ENCODE measurements at regions not wholly inside any gene's neighbourhood (a gene's known extent, or its start where the extent isn't known, plus 50 kb on each side); places are given as distances from the start of the nearest gene placed in this dataset.
A peak's percentile ranks its signal among the peaks of the same experiment; 100 is the strongest.

DNA sequence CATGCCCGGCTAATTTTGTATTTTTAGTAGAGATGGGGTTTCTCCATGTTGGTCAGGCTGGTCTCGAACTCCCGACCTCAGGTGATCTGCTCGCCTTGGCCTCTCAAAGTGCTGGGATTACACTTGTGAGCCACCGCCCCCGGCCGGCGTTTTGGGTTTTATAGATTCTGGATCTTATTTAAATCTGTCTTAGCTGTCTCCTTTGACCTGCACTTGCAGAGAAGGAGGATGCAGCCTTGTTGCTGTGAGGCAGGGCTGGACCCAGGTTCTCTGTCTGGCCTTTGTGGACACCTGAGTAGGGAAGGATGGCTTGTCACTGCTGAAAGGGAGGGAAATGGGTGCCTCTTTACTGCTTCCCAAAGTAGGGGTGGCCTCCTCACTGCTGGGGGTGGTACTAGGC lies 83.0 kb upstream of the HS6ST1 start:
- no peak for DNase-seq (ENCODE audit: low read depth)

DNA sequence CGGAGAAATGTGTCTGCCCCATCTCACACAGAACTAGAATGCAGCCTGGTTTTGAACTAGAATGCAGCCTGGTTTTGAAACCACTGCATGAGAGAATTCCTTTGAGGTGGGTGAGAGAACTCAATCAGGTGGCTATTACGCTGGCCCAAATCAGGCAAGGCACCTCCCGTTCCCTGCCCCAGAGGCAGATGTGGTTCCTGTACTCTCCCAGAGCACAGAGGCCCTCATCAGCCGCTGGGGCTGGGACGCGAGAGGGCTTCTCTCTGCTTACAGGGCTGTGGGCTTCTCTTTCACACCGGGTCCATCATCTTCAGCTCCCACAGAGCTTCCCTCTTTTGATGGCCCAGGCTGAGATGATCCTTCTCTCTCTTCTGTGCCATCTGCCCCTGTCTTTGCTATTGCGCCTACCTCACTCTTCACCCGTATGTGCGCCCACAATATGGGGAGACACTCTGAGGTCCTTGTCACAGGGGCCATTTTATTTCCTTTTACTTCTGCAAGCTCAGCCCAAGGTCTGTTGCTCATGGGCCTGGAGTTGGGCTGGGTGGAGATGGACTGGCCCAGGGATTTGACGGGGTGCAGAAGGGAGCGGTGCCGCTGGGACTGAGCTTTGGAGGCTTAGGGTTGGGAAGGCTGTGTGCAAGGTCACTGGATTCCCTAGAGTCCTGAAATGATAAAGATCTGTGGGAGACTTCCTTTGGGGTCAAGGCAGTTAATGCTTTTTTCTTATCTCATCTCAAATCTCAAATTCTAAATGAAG lies 84.4 kb upstream of the HS6ST1 start:
- DNase-seq (ENCODE audit: low read depth), result no peak

DNA sequence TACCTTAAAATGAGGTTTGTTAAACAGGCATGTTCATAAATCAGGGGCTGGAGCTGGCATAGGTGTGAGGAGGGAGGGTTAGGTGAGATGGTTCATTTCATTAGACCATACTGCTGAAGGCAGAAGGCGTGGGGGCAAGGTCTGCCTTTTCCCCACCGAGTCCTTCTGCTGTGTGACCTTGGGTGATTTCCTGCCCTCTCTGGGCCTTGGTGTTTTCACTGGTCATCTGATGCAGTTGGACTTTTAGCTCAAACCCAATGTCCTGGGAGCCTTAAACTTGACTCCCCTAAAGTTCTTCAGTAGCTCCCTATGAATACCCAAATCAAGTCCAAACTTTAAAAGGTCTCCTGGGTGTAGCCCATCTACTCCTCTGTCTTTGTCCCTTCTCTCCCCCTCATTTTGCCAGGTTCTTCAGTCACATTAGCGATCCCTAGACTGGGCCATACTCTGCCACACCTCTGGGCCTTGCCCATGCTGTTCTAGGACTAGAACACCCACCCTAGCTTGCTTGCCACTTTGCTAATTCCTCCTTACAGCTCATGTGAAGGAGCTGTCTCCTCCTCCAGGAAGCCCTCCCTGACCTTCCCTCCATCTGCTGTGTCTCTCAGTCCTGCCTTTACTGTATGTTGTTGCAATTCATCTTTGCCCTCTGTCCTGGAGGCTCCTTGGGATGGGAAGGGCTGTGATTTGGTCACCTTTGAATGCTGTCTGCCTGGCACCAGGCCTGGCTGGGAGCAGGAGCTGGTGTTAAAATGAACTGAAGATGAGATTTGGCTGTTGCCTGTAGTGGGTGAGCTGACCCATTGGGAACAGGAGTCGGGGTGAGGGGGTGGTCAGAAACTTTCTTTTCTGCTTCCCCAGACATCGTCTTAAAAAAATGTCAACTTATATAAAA lies 85.4 kb upstream of the HS6ST1 start:
- DNase-seq (ENCODE audit: low read depth), result no peak

DNA sequence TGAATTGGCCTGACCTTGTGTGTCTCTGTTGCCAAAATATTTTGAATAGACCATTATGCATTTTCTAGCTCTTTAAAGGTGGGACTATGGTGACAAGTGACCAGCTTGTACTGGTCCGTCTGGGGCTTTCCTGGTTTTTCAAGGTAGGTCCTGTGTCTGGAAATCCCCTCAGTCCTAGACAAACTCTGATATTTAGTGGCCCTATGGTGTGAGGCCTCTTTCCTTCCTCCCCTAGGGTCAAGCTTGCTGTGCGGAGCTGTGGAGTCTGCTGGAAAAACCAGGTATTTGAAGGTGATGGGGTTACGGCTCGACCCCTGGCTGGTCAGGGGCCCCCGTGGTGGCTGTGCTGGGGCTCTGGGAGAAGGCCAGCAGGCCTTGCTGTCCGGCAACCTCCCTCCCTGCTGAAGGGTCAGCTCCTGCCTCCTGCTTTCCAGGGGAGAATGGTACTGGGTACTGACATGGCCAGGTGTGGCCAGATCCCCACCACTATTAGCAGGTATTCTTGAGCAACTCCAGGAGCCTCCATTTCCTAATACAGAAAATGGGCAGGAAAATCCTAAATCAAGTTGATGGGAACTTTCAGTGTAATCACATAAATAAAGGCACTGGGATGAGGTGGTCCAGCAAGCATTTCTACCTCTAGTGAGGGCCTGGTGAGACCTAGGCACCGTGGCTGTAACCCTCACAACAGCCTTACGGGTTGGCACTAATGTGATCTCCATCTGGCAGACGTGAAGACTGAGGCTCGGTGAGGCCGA lies 86.2 kb upstream of the HS6ST1 start:
- DNase-seq (ENCODE audit: low read depth), result no peak

DNA sequence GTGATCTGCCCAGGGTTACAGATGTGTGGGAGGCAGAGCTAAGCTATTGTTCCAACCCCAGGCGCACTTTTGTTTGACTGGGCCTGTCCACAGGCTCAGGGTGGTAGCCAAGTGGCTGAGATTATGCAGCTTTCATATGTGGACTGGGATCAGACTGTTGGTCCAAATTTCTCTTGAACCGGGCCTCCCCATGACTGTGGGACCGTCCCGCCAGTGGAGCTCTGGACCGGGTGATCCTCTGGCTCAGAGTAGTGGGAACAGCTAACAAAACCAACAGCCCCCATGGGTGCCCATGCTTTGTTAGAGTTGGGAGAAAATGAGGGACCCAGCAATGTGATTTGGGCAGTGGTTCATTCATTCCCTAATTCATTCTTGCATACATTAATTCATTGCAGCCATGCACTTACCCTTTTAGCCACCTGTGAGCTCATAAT lies 86.8 kb upstream of the HS6ST1 start:
- no peak for DNase-seq (ENCODE audit: low read depth)

DNA sequence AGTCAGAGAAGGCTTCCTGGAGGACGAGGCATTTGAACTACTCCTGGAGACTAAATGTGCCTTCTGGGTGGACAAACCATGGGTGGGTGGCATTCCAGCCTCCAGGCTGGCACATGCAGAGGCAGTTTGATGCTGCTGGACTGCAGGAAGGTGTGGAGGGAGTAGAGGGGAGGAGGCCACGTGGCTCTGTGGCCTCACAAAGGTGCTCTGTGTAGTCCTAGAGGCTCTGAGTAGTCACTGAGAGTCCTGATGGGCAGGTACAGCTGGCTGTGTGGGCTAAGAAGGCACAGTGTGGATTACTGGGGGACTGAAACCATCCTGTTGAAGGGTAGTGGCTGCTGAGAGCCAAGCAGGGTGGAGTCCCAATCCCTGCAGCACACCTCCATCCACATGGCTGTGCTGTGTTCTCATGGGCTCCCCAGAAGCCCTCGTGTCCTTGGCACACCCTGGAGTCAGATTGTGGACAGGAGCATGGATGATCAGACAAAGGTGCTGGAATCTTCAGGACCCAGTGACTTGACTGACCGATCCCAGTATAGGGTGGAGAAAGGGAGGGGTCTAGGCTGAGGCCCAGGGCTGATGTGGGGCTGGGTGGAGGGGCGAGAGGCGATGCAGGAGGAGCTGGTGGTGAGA lies 87.4 kb upstream of the HS6ST1 start:
- DNase-seq (ENCODE audit: low read depth), result no peak

DNA sequence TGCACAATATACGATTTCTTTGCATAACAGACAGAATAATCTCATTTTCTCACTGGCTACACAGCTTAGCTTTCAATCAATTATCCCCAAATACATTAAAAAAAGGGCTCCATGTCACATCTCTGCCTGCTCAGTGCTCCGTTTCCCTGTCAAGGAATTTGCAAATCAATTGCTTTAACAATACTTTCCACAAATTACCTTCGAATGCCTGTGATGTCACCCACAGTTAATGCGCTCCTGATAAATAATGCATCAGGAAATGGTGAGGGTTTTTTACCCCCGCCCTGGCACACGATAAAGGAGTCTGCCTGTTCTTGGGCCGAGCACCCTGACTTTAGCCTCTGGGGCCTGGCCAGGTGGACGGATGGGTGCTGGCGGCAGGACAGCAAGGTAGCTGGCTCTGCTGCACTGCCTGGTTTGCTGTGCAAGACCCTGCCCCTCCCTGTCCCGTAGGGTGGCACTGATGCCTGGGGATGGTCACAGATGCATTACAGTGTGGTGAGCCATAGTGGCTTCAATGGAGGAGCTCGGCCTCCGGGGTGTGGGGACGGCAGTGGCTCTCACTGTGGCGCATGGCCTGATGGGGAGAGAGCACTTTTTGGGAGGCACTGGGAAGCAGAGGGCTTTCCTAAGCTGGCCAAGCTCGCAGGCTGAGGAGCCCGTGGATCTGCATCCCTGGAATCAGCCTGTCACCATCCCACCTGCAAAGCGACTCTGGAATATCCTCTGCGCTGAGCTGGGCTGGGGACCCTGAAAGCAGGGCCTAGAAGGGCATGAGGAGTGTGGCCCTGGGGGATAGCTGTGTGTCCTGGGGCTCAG lies 88.3 kb upstream of the HS6ST1 start:
- no peak for DNase-seq (ENCODE audit: low read depth)

DNA sequence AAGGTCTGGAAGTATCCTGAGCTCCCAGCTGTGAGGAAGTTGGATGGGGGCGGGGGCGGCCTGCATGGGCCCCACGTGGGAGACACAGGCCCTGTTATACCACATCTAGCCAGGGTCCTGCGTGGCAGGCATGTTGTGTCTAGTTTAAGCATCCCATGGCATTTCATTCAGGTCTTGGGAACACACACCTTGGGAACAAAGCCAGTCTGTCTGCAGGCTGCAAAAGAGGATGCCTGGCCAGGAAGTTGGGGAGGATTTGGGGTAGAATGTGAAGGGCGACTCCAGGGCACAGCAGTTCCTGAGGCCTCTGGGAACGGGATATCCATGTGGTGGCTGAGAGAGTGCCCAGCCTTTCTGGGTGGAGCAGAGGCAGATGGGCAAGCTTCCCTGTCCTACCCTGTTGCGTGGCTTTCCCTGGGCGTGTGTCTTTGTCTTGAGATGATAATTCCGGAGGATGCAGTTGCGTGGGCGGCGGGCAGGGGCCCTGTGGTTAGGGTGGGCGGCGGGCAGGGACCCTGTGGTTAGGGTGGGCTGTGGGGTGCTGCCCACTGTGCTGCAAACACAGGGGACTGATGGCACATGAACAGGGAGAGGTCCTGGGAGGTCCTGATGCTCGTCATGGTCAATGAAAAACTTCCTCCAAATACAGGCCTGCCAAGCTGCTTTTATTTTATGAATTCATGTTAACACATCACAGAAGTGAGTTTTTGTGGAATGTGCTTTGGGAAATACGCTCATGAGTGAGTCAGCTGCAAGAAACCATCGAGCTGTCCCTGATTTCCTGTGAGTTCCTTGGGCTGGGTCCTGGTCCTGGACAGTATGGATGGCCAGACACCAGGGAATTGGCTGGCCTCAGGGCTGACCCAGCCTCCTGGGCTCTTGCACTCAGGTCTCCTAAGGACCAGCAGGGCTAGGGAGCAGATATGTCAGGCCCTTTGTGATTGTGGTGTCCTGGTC lies 90.0 kb upstream of the HS6ST1 start:
- peak; percentile 92 for DNase-seq (ENCODE audit: low read depth)

DNA sequence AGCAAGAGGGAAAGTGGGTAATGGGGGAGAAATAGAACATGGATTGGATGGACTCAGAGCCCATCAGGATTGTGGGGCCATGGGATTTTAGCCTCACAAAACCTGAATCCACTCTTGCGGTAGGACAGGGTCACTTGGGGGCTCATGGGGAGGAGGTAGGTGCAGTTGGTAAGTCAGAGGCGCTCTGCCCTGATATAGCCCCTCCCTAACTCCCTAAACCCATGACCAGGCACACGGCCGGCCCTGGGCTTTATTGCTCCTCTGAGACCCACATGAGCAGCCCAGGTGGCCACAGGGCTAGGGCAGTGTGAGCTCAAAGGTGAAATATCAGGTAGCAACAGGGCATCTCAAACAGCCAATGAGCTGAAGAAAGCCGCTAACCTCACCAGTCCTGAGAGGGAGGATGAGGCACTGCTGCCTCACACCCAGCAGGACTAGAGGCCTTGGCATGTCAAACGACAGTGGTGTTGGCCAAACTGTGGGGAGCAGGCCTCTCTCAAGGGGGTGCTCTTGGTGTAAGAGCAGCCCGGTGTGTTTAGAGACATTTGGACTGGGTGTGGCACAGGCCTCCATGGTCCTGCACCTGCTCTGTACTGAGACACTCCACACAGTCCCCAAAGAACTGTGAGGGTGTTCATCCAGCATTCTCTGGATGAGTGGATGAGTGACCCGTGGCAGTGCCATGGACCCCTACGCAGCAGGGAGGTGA lies 90.8 kb upstream of the HS6ST1 start:
- no peak for DNase-seq (ENCODE audit: low read depth)

DNA sequence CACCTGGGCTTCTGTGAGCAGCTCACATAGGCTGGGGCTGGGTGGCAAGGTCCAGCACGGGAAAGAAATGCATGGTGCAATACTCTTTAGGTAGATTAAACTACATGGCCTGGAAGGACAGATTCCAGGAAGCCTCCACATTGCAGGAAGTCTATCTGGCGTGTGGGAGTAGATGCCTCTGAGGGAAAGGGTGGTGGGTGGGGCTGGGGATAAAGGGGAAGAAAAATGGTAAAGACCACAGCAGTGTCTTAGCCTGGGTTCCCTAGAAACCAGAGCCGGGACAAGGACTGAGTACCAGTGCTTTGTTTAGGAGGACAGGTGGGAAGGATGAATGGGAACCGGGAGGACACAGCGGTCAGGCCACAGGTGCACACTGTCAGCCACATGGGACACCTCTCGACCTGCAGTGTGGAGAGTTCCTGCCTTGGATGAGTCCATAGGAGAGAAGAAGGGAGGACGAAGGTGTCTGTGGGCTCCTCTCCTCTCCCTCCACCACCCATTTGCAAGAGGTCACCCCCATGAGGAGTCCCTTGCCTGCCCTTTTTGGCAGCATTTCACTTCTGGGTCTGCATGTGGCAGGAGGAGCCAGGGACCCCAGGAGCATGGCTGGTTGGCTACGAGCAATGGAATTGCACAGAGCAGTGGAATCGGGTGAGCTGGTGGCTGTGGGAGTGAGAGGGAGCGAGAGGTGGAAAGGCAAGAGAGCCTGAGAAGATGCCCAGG lies 91.5 kb upstream of the HS6ST1 start:
- no peak for DNase-seq (ENCODE audit: low read depth)

DNA sequence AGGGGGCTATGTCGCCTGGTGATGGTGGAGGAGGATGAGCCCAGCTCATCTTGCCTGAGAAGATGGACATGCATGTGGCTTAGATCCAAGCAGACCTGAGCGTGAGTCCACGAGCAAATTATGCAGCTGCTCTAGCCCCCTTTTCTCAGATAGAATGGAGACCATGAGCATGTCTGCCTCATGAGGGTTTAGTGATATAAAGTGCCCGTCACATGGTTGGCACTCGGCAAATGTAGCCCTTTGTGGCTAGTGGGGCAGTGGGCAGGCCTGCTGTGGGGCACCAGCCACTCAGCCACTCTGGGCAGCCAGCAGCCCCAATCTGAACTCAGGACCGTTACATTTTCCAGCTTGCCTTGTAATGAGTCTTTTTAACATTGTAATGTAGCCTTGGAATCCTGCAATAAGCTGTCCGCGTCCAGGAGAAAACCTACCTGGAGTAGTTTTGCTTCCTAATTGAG lies 92.1 kb upstream of the HS6ST1 start:
- no peak for DNase-seq (ENCODE audit: low read depth)

DNA sequence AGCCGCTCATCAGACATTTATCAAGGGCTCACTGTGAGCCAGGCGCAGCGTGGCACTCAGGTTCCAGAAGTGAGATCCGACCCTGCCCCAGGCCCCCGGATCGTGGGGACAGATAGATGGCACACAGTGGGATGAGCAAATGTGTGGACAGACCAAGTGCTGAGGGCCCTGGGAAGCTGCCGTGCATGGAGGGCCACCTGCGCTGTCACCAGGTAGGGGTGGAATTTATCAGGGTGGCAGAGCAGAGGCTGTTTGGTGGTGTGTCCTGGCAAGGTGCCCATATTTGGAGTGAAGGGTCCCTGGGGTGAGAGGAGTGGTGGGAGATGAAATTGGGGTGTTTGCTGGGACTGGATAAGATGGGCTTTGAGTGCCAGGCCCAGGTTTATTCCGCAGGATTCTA lies 92.8 kb upstream of the HS6ST1 start:
- DNase-seq (ENCODE audit: low read depth), result no peak

DNA sequence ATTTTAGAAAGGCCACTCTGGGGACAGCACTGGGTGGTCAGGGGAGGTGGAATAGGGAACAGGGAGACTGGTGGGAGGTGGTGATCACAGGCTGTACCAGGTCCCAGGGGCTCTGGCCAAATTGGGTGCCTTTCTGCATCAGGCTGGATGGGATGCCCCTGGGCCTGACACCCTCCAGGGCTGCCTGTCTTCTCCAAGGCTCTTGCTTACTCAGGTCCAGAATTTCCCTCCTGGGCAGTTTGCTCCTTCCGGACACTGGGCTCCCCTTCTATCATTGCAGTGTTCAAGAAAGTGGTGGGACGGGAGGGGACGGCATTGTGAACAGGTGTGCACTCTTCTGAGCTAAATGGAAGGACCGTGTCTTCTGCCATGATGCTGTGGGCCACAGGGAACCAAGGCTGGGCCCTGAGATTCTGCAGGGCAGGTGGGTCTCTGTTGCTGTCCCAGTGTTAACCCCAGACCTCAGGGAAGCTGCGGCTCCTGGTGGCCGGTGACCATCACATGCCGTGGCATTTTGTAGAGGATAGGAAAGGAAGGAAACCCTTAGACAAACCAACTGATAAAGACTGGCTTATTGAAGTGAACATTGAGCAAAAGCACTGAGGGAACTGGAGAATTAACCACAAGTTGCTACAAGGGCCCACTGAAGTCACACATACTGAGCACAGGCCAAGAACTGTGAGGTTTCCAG lies 93.7 kb upstream of the HS6ST1 start:
- no peak for DNase-seq (ENCODE audit: low read depth)

DNA sequence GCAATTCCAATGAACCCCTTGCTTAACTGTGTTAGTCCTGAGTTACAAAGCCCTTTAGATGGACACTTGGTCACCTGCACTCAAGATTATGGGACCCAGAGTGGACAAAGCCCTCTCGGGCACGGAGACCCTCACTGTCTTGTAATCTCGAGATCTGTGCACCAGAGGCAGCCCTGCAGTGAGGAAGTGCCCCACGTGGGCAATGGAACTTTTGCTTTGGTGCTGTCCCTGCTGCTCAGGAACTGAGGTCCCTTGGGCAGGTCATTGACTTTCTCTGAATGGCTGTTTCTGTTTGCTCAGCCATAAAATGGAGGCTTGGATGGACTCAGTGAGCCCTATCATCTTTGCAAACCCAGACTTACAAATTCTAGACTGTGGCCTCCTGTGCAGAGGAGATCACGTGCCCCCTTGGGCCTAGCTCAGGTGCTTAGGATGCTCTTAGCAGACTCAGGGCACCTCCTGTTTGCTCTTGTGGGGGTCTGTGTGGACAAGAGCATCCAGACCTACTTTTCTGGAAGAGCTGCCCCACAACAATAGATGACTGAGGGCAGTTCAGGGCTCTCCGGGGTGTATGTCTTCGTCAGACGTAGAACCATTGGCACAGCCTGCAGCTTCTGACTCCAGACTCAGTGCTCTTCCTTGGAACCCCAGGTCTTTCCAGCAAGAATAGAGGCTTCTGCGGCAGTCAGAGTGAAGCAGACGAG lies 94.5 kb upstream of the HS6ST1 start:
- no peak for DNase-seq (ENCODE audit: low read depth)

DNA sequence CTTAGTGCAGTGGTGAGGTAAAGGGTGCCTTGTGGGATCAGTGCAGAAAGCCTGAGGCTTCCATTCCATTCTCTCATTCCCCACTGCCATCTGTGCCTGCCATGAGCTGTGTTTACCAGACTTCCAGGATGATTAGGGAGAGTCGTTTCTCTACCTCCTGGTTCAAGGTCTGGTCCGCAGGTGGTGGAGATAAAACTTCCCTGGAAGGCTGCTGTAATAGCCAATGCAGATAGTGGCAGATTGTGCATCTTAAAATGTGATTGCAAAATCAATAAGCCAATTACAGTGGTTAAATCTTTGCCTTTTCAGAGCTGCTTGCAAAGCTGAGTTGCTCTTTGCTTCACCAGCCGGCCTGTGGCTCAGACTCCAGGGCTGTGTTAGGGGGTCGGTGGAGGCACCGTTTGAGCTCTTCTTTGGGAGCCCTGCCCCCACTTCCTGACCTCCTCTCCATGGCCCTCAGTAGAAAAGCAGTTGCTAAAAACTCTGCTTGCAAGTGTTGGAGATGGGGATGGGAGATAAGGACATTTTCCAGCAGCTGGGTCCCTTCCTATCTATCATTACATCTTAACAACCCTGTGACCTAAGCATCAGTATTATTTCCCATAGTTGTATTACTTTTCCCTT lies 95.2 kb upstream of the HS6ST1 start:
- peak; percentile 52 for DNase-seq (ENCODE audit: low read depth)

DNA sequence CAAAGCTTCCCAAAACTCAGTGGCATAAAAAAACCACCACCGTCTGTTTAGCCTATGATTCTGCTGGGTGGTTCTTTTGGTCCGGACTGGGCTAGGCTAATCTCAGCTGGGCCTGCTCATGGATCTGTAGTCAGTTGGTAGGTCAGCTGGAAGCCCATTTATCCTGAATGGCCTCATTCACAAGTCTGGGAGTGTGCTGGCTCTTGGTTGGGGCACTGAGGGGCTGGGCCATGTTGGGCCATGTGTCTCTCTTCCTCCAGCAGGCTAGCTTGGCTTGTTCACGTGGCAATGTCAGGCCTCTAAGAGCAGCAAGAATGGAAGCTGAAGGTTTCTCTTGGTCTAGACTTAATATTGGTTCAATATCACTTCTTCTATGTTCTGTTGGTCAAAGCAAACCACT lies 95.7 kb upstream of the HS6ST1 start:
- DNase-seq (ENCODE audit: low read depth), result no peak
